ENCODE measurements at regions not wholly inside any gene's neighbourhood (a gene's known extent, or its start where the extent isn't known, plus 50 kb on each side); places are given as distances from the start of the nearest gene placed in this dataset.

DNA sequence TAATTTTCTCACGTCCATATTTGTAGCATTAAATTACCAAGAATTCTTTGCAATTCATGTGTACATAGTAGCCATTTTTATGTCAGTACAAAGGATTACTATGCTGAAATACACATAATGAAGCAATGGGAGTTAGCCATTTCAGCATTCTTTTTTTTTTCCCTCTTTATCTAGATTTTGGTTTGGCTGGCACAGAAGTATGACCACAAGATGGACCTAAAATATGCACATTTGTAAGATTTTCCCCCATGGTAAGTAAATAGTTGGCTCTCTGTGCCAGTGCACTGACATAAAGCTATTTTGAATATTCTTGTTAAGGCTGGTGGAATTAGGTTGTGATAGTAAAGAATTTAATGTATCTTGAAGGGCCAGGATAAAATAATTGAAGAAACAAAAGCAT, 486.1 kb upstream of the BTBD3 start:
- Histone ChIP-seq H3K4me3 (no peak overlapping the region), H3K27ac (no peak overlapping the region)

DNA sequence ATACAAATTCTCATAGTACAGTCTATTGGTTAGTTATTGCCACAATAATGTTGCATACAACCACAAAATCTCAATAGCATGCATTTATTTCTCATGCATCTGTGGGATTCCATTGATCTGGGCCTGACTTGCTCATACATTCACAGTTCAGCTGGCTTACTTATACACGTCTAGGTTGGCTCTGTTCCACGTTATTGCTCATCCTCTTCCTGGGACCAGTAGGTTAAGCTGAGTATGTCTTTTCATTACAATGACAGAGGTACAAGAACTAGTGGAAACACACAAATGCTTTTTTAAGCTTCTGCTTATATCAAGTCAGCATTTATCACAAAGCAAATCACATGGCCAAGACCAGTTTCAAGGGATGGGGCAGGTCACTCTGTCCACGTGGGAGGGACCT, 485.3 kb upstream of the BTBD3 start:
- H3K4me3 ChIP-seq, result no peak overlapping the region
- peak overlapping the region in 1 of 21 experiments; percentile 6 for H3K27ac ChIP-seq

DNA sequence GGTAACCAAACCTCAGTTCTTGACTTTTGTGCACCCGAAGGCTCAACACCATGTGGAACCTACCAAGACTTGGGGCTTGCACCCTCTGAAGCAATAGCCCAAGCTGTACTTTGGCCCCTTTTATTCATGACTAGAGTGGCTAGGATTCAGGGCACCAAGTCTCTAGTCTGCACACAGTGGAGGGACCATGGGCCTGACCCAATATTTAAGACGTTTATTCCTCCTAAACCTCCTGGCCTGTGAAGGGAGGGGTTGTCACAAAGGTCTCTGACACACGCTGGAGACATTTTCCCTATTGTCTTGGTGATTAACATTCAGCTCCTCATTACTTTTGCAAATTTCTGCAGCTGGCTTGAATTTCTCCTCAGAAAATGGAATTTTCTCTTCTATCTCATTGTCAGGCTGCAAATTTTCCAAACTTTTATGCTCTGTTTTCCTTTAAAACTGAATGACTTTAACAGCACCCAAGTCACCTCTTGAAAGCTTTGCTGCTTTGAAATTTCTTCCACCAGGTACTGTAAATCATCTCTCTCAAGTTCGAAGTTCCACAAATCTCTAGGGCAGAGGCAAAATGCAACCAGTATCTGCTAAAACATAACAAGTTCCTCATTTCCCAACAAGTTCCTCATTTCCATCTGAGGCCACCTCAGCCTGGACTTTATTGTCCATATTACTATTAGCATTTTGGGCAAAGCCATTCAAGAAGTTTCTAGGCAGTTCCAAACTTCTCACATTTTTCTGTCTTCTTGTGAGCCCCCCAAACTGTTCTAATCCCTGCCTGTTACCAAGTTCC, 481.4 kb upstream of the BTBD3 start:
- Histone ChIP-seq H3K4me3 (no peak overlapping the region), H3K27ac (no peak overlapping the region)

DNA sequence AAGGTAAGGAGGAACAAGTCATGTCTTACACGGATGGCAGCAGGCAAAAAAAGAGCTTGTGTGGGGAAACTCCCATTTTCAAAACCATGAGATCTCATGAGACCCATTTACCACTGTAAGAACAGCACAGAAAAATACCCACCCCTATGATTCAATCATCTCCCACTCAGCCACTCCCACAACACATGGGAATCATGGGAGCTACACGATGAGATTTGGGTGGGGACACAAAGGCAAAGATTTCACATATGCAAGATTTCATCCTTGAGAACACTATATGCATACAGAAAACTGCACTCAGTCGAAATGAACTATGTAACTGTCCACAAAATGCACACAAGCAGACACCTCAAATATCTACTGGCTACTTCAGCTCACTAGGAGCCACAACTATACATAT, 480.6 kb upstream of the BTBD3 start:
- H3K4me3 ChIP-seq, result no peak overlapping the region

DNA sequence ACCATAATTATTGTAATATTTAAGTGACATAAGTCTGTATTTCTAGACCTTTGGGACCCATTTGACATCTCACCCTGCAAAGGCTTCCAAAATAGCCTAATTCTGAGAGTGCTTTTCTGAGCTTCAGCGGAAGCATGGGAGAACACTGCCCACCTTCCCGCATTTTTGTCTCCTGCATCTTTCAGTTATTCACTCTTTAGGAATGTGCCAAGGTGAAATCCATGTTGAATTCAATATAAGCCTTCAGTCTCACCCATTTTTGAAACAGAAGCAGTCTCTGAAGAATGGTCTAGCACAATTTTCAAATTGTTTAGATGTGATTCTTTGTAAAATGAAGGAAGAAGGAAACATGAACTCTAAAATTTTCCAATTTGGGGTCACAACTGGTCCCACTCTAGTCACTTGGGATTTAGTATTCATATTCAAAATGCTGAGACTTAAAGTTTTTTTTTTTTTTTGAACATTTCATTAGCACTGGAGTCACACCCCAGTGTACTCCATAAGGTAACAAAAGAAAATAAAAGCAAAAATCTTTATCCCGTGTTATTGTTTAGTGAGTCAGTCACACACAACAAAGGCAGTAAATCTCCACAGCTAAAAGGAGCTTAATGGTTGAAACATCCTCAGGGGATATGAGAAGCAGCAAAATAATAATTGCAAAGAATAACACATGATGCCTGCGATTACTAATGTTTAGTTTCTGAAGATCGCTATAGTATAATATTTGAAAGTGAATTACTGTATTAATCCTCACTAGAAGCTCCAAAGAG, 479.9 kb upstream of the BTBD3 start:
- Histone ChIP-seq H3K4me3 (no peak overlapping the region), H3K27ac (no peak overlapping the region)

More for the DNA sequence above, 480.6 kb upstream of the BTBD3 start:
- no peak overlapping the region for H3K27ac ChIP-seq

DNA sequence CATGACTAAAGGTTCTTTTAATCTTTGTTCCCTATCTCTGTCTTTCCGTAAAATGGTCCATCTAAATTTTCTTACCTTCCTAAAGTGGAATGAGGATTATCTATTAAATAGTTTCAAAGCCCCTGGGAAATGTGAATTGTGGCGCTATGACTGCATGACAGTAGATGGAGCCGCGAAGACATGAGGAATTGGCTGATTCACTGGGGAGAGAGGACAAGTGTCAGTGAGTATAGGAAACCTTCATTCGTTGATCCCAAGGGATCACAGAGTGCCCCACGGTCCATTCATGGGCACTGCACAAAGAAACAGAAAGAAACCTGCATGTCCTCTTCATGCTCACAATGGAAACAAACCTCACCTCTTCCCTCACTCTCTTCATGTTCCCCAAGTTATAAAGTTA, 479.3 kb upstream of the BTBD3 start:
- Histone ChIP-seq H3K27ac (no peak overlapping the region), H3K4me3 (no peak overlapping the region)

DNA sequence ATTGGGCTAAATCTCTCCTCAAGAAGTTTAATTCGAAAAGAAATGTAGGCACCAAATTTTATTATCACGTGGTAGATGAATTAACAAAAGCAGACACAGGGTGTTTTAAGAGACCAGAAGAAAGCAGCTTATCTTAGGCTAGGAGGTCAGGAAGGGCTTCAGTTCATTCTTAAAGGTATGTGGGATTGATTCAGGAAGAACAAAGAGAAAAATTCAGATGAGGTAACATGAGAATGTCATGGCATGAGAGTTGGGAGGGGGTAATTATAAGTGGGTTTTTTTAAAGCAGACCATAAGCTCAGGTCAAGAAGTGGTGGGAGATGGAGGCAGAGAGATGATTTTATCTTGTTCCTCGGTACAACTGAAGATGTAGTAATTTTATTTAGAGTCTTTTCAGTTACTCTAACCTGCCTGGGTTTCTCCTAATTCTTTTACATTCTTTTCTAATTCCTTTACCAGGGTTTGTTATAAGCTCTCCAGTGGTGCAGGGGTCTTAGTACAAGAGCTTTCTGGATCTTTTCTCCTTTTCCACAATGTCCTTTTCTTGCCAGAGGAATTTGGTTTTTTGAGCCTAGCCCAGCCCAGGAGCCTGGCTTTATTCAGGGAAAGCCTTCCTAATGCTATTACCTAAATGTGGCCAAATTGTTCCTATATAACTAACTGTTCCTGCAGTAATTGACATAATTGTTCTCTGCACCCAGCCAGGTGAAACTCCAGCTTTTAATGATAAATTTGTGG, 474.1 kb upstream of the BTBD3 start:
- Histone ChIP-seq H3K27ac (no peak overlapping the region), H3K4me3 (no peak overlapping the region)

DNA sequence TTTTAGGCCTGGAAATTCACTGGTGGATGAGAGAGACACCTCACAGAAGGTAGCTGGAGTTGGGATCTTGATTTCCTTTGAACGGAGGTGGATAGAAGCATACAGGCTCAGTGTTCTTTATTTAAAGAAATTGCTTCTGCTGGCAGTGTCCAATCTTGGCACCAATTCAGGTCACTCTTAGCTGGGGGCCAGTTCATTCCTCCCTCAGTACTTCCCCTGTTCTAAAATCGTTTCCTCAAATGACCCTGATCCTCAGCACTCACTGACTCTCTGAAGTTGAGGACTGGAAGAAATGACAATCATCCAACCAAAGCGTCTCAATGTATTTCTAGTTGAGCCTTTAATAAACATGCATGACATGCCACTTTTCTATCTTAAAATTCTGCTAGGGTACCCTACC, 472.5 kb upstream of the BTBD3 start:
- Histone ChIP-seq H3K4me3 (no peak overlapping the region), H3K27ac (no peak overlapping the region)

DNA sequence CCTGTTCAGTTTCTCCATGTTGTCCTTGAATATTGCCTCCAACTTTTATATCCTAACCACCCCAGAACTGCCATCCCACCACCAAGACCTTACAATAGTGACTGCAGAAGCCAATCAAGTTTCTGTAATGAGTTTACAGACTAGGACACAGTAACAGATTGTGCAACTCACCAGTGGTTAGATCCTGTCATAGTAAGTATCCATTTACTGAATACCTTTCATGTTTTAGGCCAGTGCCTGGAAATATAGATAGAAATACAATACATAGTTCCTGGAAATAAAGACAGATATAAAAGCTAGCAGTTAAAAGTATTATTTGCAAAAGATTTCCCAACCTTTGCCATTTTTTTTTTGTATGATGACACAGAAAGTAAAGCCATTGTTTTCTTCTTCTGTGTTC, 471.8 kb upstream of the BTBD3 start:
- Histone ChIP-seq H3K27ac (no peak overlapping the region), H3K4me3 (no peak overlapping the region)

DNA sequence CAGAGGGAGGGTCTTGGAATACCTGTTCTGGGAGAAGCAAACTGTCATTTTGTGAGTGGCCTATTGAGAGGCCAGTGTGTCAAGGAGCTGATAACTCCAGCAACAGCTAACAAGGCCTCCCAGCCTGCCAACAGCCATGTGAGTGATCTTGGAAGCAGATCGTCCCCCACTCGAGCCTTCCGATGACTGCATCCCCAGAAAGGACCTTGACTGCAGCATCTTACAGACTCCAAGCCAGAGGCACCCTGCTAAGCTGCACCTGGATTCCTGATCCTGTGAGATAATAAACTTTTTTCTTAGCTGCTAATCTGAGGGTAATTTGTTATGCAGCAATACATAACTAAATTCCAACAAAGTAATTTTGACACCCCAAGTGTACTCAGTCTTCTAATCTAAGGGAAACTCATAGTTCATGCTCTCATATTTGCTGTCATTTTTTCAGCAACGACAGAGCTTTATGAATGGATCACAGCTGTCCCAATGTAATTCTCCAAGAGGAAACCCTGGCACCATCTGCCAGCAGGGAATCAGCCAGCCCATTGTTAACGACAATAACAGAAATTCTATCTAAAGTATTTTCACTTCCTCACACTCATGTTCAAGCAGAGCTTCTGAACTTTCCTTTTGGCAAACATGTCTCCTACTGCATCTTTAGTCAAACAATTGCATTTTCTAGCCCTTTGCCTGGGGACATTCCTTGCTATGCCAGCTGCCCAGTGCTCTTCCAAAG, 470.2 kb upstream of the BTBD3 start:
- no peak overlapping the region for H3K4me3 ChIP-seq
- no peak overlapping the region for H3K27ac ChIP-seq

DNA sequence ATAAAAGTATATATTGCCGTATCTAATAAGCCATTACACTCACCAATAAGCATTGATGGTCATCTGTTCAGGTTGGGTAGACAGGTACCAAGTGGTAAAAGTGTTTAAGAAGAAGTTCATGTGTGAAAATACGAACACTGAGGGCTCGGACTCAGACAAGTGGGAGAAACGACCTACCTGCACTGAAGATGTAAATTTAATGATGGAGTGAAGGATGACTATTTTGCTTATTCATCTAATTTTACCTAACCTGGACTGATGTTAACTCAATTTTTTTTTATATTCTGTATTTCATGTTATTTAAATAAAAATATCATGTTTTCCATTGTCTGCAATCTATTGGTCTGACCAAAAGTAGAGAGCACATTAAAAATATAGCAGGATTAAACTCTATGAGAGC, 469.1 kb upstream of the BTBD3 start:
- Histone ChIP-seq H3K4me3 (no peak overlapping the region), H3K27ac (no peak overlapping the region)

DNA sequence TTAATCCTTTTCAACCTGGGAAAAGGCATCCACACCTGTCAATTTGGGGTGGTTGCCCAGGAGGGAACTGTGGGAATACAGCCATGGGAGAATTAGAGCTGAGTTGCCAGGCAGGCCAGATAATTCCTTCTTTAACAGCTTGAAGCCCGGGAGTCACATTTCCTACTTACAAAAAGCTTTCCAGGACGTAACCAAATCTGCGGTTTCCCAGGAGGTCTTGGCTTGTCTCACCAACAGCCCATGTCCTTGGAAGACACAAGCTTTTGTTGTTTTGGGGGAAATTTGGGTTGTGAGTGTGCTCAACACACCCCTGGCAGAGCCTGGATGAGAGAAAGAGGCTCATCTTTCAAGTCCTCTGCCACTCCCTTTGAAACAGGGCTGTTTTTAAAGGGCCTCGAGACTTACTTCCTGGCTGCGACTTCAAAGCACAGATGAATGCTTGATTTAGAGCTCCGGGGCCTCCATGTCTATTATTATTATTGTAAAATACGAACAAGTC, 465.9 kb upstream of the BTBD3 start:
- peak overlapping the region in 7 of 21 experiments; percentile 11 to 35 (median 26) for H3K27ac ChIP-seq
- H3K4me3 ChIP-seq, result no peak overlapping the region

DNA sequence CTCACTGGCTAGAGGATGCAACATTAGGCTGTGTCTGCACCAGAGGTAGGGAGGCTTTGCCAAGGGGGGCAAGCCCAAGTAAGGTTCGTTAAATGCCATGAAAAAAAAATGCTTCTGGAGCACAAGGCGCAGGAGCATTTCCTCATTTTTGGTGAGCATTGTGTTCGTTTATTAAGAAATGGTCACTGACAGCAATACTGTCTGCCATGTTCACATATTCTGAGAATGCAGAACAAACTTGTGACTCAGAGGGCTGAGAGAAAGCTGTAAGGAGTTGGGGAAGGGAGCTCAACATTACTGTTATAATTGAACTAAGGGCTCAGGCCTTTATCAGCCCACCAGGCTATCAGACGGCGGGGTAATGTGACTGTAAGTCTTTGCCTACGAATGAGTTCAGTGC, 465.4 kb upstream of the BTBD3 start:
- peak overlapping the region in 5 of 21 experiments; percentile 11 to 35 (median 32) for H3K27ac ChIP-seq
- no peak overlapping the region for H3K4me3 ChIP-seq

DNA sequence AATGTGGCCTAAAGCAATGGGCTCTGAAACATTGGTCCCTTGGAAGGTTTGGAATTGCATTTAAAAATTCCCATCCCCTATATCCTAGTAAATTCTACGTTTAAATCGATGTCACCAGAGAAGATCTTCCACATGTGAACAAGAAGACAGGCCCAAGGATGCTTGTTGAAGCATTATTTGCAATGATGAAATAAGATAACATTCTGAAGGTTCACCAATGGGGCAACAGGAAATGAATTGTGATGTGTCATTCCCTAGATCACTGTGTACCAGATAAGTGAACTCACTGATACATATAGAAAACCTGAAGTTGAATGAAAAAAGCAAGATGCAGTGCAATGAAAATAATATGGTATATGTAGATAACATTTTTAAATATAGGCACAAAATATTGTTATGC, 464.3 kb upstream of the BTBD3 start:
- Histone ChIP-seq H3K4me3 (no peak overlapping the region), H3K27ac (no peak overlapping the region)

DNA sequence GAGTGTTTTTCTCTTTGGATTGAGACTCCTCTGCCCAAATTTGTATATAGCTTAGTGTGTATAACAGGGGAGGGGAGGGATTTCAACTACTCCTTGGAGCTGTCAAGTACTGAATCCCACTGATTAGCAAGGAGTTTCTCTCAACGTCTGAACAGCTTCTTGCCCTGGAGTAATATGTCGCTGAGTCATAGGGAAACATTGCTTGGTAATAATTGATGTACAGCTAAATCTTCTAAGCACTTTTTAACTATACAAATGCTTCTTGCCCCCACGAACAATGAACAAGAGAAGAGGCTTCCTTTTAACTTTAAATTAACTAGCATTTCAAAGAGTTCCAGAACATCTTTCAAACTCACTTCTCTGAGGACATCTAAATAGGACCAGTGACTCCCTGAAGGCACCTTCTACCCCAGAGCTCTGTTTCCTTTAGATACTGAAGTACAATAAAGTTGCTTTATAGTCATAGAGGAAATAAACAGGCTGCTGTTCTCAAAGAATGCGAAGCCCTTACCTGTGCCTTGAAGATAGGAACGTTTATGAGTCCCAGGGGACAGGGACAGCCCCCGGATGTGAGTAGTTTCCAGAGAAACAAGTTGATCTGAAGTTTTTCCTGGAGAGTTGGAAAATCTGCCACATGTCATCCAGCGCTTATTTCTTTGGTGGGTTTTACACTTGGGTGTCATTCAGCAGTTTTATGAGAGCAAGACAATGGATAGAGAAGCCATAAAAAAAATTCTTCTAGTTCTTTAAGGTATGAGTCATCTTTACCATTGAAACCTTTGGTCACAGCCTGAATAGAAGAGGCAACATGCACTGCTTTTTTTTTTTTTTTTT, 462.5 kb upstream of the BTBD3 start:
- H3K27ac ChIP-seq, result peak overlapping the region in 1 of 21 experiments; percentile 34
- no peak overlapping the region for H3K4me3 ChIP-seq

DNA sequence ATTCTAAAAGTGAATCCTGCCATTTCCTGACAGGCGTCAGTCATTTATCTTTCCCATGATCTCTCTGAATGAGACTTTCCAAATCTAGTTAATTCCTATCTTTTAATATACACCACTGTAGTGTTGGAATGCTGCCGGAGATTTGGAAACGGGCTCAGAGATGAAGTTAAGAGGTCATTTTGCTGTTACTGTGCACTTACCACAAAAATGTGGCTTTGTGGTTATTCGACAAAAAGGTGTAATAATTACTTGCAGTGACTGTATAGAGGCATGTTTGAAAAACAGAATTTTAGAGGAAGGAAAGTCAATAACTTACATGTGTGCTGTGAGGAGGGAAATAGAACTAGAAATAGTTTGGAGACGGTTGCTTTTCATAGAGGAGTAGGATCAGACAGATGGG, 460.2 kb upstream of the BTBD3 start:
- no peak overlapping the region for H3K4me3 ChIP-seq
- no peak overlapping the region for H3K27ac ChIP-seq

DNA sequence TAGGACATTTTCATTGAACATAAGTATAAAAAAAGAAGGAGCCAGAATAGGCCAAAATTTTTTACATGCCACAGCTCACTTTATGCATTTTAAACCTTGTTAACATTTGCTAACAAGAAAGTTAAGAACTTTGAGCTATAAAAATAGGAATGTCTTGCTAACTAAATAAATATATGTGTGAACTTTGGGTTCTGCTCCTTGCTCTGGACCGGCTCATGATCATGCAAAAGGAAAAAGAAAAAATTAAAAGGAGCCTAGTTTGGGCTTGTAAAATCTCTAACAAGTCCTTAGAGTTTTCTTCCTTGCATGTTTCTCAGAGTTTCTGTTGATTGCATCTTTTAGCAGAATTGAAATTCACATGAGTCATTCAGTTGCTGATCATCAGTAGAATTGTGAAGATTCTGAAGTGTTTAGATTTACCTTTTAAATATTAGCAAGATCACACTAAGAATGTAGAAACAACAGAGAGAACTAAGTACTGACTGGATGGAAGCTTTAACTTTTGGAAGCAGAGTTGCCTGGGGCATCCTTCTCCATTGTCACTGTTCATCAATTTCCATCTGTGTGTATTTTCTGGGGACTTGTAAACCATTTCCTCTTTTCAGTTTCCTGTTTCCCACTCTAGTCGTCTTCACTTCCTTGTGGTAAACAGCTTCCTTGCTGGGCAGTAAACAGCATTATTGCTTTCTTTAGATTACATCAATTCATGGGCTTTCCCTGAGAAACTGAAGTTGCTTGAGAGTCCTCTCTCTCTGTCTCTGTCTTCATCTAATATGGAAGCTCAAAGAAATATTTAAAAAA, 458.4 kb upstream of the BTBD3 start:
- no peak overlapping the region for H3K27ac ChIP-seq
- H3K4me3 ChIP-seq, result no peak overlapping the region

DNA sequence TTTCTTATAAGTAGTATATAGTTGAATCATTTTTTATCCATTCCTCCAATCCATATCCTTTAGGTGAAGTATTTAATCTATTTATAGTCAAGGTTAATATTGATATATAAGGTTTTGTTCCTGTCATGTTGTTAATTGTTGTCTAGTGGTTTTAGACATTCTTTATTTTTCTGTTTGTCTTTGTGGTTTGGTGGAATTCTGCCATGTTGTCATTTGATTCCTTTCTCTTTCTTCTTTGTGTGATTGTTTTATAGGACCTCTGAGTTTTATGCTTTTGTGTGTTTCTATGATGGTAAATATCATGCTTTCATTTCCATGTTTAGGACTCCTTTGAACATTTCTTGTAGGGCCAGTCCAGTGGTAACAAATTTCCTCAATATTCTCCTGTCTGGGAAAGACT, 450.3 kb upstream of the BTBD3 start:
- Histone ChIP-seq H3K4me3 (no peak overlapping the region), H3K27ac (no peak overlapping the region)

Measured in skin epidermis (tissue), 12 donors.